ENCODE measurements at regions not wholly inside any gene's neighbourhood (a gene's known extent, or its start where the extent isn't known, plus 50 kb on each side); places are given as distances from the start of the nearest gene placed in this dataset.

- TF ChIP-seq, protein P1, sequence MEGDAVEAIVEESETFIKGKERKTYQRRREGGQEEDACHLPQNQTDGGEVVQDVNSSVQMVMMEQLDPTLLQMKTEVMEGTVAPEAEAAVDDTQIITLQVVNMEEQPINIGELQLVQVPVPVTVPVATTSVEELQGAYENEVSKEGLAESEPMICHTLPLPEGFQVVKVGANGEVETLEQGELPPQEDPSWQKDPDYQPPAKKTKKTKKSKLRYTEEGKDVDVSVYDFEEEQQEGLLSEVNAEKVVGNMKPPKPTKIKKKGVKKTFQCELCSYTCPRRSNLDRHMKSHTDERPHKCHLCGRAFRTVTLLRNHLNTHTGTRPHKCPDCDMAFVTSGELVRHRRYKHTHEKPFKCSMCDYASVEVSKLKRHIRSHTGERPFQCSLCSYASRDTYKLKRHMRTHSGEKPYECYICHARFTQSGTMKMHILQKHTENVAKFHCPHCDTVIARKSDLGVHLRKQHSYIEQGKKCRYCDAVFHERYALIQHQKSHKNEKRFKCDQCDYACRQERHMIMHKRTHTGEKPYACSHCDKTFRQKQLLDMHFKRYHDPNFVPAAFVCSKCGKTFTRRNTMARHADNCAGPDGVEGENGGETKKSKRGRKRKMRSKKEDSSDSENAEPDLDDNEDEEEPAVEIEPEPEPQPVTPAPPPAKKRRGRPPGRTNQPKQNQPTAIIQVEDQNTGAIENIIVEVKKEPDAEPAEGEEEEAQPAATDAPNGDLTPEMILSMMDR (IDR thresholded peaks at IDR 0.05), result no peak
- no peak for TF ChIP-seq POLR2A (IDR thresholded peaks at IDR 0.05)
These were observed 144.6 kb downstream of the C16orf95 start for GRCh38 chr16:87172632-87173031.
